ENCODE measurements at regions not wholly inside any gene's neighbourhood (a gene's known extent, or its start where the extent isn't known, plus 50 kb on each side); places are given as distances from the start of the nearest gene placed in this dataset.

GRCh38 chr21:30057108-30057507 lies 109.5 kb downstream of the CLDN17 start:
- Histone ChIP-seq H3K79me2 (ENCODE audit: insufficient read depth, low read length) (no peaks in the 10 kb centered on the region), H3K36me3 (ENCODE audit: insufficient read depth, low read length) (no peaks in the 10 kb centered on the region), H4K20me1 (ENCODE audit: insufficient read depth, low read length) (no peaks in the 10 kb centered on the region), H3K4me2 (ENCODE audit: low read length) (no peak overlapping the region), H3K9ac (ENCODE audit: low read length) (no peak overlapping the region), H3K27me3 (ENCODE audit: insufficient read depth, low read length) (no peaks in the 10 kb centered on the region), H3K9me3 (ENCODE audit: insufficient read depth, low read depth, low read length) (no peaks in the 10 kb centered on the region), H3K4me1 (ENCODE audit: insufficient read depth, low read length) (no peaks in the 10 kb centered on the region), H2AFZ (ENCODE audit: low read depth, low read length) (no peak overlapping the region), H3K27ac (ENCODE audit: low read depth, low read length) (no peak overlapping the region), H3K4me3 (ENCODE audit: insufficient read depth, low read depth, low read length) (no peak overlapping the region)
- no peaks in the 10 kb centered on the region for H3K4me1 Mint-ChIP-seq (ENCODE audit: low read depth, unreplicated experiment)
- DNase-seq (ENCODE audit: low read depth) = no peak
- H3K36me3 Mint-ChIP-seq (ENCODE audit: low read depth, unreplicated experiment) = no peaks in the 10 kb centered on the region
- no peak for FAIRE-seq
- no peaks in the 10 kb centered on the region for H3K9me3 Mint-ChIP-seq (ENCODE audit: unreplicated experiment)
- no peak overlapping the region for H3K4me3 Mint-ChIP-seq (ENCODE audit: unreplicated experiment)
- no peaks in the 10 kb centered on the region for H3K27me3 Mint-ChIP-seq (ENCODE audit: low read depth, unreplicated experiment)
- H3K27ac Mint-ChIP-seq (ENCODE audit: unreplicated experiment) = no peak overlapping the region
- no peak for TF ChIP-seq CTCF (IDR thresholded peaks at IDR 0.05; ENCODE audit: insufficient read depth, low read depth, low read length)
- no peak for TF ChIP-seq EZH2 (IDR thresholded peaks at IDR 0.05; ENCODE audit: insufficient read depth, low read length)

- TF ChIP-seq EZH2 (IDR thresholded peaks at IDR 0.05; ENCODE audit: insufficient read depth, low read length) = no peak
- no peak for TF ChIP-seq CTCF (IDR thresholded peaks at IDR 0.05; ENCODE audit: insufficient read depth, low read depth, low read length)
- Mint-ChIP-seq H3K9me3 (ENCODE audit: unreplicated experiment) (no peaks in the 10 kb centered on the region), H3K4me1 (ENCODE audit: low read depth, unreplicated experiment) (no peaks in the 10 kb centered on the region), H3K4me3 (ENCODE audit: unreplicated experiment) (no peak overlapping the region), H3K27ac (ENCODE audit: unreplicated experiment) (no peak overlapping the region), H3K36me3 (ENCODE audit: low read depth, unreplicated experiment) (no peaks in the 10 kb centered on the region), H3K27me3 (ENCODE audit: low read depth, unreplicated experiment) (no peaks in the 10 kb centered on the region)
- H3K27me3 ChIP-seq (ENCODE audit: insufficient read depth, low read length) = no peaks in the 10 kb centered on the region
- H3K9ac ChIP-seq (ENCODE audit: low read length) = no peak overlapping the region
- H4K20me1 ChIP-seq (ENCODE audit: insufficient read depth, low read length) = no peaks in the 10 kb centered on the region
- DNase-seq (ENCODE audit: low read depth) (no peak), FAIRE-seq (no peak)
- H3K79me2 ChIP-seq (ENCODE audit: insufficient read depth, low read length) = no peaks in the 10 kb centered on the region
- H3K9me3 ChIP-seq (ENCODE audit: insufficient read depth, low read depth, low read length) = no peaks in the 10 kb centered on the region
- H3K4me3 ChIP-seq (ENCODE audit: insufficient read depth, low read depth, low read length) = no peak overlapping the region
- H3K27ac ChIP-seq (ENCODE audit: low read depth, low read length) = no peak overlapping the region
- no peaks in the 10 kb centered on the region for H3K4me1 ChIP-seq (ENCODE audit: insufficient read depth, low read length)
- no peak overlapping the region for H2AFZ ChIP-seq (ENCODE audit: low read depth, low read length)
- no peak overlapping the region for H3K4me2 ChIP-seq (ENCODE audit: low read length)
- H3K36me3 ChIP-seq (ENCODE audit: insufficient read depth, low read length) = no peaks in the 10 kb centered on the region
Measured at GRCh38 chr21:30048570-30048969, 108.8 kb upstream of the GRIK1 start.

DNA sequence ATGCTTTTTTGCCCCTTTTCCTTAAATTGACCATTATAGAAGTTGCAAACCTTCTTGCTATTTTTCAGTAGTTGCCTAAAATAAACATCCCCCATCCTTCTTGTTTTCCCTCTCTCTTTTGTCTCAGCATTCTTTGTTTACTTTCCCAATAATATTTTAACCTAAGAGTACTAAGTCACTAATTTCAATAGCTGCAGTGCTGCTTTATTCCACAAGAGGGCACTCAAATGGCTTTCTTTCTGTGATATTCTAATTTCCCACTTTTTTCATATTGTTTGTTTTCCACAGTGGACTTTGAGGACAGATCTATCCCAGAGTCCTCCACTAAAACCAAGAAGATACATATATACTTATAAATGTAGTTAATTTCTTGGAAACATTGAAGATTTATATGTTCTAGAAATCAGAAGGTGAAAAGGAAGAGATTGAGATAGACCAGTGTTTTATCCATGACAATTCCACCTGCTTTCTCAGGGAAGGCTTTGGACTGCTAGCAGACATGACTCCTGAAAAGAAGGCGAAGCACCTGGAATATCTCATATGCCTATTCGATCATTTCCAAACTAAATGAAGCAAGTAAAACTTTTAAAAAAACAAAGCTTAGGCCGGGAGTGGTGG lies 104.8 kb upstream of the GRIK1 start:
- no peaks in the 10 kb centered on the region for H3K36me3 ChIP-seq (ENCODE audit: insufficient read depth, low read length)
- H3K4me2 ChIP-seq (ENCODE audit: low read length) = no peak overlapping the region
- H3K27me3 ChIP-seq (ENCODE audit: insufficient read depth, low read length) = no peaks in the 10 kb centered on the region
- Mint-ChIP-seq H3K27me3 (ENCODE audit: low read depth, unreplicated experiment) (no peaks in the 10 kb centered on the region), H3K9me3 (ENCODE audit: unreplicated experiment) (no peaks in the 10 kb centered on the region), H3K36me3 (ENCODE audit: low read depth, unreplicated experiment) (no peaks in the 10 kb centered on the region), H3K27ac (ENCODE audit: unreplicated experiment) (no peak overlapping the region), H3K4me3 (ENCODE audit: unreplicated experiment) (no peak overlapping the region), H3K4me1 (ENCODE audit: low read depth, unreplicated experiment) (no peaks in the 10 kb centered on the region)
- no peaks in the 10 kb centered on the region for H3K79me2 ChIP-seq (ENCODE audit: insufficient read depth, low read length)
- H3K9me3 ChIP-seq (ENCODE audit: insufficient read depth, low read depth, low read length) = no peaks in the 10 kb centered on the region
- DNase-seq (ENCODE audit: low read depth) = no peak
- FAIRE-seq = no peak
- TF ChIP-seq CTCF (IDR thresholded peaks at IDR 0.05; ENCODE audit: insufficient read depth, low read depth, low read length) (peak; percentile 92), EZH2 (IDR thresholded peaks at IDR 0.05; ENCODE audit: insufficient read depth, low read length) (no peak)
- H3K4me3 ChIP-seq (ENCODE audit: insufficient read depth, low read depth, low read length) = no peak overlapping the region
- no peak overlapping the region for H3K9ac ChIP-seq (ENCODE audit: low read length)
- H3K4me1 ChIP-seq (ENCODE audit: insufficient read depth, low read length) = no peaks in the 10 kb centered on the region
- no peak overlapping the region for H3K27ac ChIP-seq (ENCODE audit: low read depth, low read length)
- H4K20me1 ChIP-seq (ENCODE audit: insufficient read depth, low read length) = no peaks in the 10 kb centered on the region
- H2AFZ ChIP-seq (ENCODE audit: low read depth, low read length) = no peak overlapping the region

All from astrocyte (in vitro differentiated cells and primary cell).